Stimulated activated CD4-positive, alpha-beta T cell treated with anti-CD3 and anti-CD28 coated beads, Interleukin-4, amount 100 ng/mL, for 4 hours (primary cell): ENCODE measurements at regions not wholly inside any gene's neighbourhood (a gene's known extent, or its start where the extent isn't known, plus 50 kb on each side); places are given as distances from the start of the nearest gene placed in this dataset.
A peak's percentile ranks its signal among the peaks of the same experiment; 100 is the strongest.

Experiments
- DNase-seq, 2 experiments: peaks; one replicate each; pipeline ENCODE4 v3.0.0-alpha.2; 2020

GRCh38 chr2:172153156-172153555 is 50.5 kb upstream of the DLX2 start:
- DNase-seq, result no peak

- DNase-seq, result no peak
These were observed 51.1 kb upstream of the DLX2 start for GRCh38 chr2:172153757-172154156.

- DNase-seq, result no peak
These were observed 53.1 kb upstream of the DLX2 start for GRCh38 chr2:172155752-172156151.

- no peak for DNase-seq
These were observed 58.1 kb upstream of the DLX2 start for GRCh38 chr2:172160839-172161238.

DNA sequence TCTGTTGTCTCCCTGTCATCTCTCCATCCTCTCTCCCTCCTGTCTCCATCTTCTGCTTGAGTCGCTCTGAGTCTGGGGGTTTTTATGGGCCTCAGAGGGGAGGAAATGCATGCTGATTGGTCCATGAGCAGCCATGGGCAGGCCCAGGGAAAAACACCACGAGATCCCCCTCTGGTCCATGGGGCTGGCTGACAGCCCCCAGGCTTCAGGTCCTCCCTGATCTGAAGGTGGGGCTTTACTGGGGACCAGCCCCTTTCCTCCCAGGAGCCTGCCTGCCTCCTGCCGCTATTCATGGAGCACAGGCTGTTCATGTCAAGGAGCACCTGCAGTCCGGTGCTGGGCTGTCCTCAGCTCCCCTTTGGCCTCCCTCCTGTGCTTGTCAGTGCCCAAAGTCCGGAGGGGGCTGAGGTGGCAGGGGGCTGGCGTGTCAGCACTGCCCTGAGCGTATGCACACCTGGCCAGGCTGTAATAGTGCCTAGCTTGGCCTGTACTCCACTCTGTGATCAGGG is 59.6 kb upstream of the DLX2 start:
- DNase-seq, result no peak

- DNase-seq, result no peak
These were observed 60.1 kb upstream of the DLX2 start for GRCh38 chr2:172162739-172163336.

- no peak for DNase-seq
These were observed 66.2 kb upstream of the DLX2 start for GRCh38 chr2:172168917-172169346.

- no peak for DNase-seq
These were observed 66.9 kb upstream of the DLX2 start for GRCh38 chr2:172169611-172170010.

GRCh38 chr2:172172513-172173173 is 69.9 kb upstream of the DLX2 start:
- DNase-seq, result peak; percentile 46 to 67

DNA sequence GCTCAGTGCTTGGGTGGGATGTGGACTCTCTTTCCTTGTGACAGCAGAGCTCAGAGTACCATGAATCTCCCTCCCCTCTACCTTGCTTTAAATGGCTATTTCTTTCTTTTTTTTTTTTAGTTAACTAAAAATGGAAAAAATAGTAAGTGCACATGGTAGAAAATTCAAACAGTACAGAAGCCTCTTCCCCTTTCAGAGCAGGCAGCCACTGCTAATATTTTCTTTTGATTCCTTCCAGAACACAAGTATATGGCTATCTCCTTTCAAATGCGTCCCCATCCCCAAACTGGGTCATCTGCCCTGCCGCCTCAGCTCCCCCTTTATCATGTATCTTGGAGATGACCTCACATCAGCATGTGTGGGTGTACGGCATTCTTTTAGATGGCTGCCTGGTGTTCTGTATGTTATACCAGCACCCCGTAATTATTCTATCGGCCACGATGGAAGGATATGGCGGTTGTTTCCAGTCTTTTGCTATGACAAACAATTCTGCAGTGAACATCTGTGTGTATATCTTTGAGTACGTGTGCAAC is 70.5 kb upstream of the DLX2 start:
- DNase-seq, result no peak

GRCh38 chr2:172177581-172177980 is 74.9 kb upstream of the DLX2 start:
- DNase-seq, result no peak

- no peak for DNase-seq
These were observed 75.3 kb upstream of the DLX2 start for GRCh38 chr2:172177996-172178395.

- DNase-seq, result no peak
These were observed 76.5 kb upstream of the DLX2 start for GRCh38 chr2:172179045-172179701.

DNA sequence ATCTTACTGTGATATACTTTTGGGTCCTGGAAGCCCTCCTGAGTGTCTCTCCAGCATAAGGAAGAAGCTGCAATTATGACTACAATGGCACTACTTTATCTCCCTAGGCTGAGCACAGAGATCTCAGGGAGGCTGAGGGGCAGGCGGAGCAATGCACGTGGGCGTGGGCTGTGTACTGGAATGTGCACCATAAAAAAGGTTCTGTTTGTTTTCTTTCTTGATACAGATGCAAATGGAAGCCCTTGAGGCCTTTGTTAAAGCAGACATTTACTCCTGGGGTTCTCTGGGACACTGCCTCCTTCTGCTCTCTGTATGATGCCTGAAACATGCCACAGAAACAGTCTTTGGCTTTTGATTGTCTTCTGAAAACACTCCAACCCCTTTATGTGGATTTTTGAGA is 79.1 kb upstream of the DLX2 start:
- no peak for DNase-seq

DNA sequence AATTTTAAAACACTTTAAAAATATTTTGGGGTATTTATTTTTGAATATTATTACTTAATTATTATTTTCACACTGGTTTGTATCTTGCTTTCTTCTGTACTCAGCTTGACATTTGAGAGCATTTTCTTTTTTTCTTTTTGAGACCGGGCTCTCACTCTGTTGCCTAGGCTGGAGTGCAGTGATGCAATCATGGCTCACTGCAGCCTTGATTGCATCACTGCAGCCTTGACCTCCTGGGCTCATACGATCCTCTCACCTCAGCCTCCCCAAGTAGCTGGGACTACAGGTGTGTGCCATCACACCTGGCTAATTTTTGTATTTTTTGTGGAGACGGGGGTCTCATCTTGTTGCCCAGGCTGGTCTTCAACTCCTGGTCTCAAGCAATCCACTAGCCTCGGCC is 79.9 kb upstream of the DLX2 start:
- DNase-seq, result no peak

GRCh38 chr2:172193331-172194089 is 90.8 kb upstream of the DLX2 start:
- no peak for DNase-seq

DNA sequence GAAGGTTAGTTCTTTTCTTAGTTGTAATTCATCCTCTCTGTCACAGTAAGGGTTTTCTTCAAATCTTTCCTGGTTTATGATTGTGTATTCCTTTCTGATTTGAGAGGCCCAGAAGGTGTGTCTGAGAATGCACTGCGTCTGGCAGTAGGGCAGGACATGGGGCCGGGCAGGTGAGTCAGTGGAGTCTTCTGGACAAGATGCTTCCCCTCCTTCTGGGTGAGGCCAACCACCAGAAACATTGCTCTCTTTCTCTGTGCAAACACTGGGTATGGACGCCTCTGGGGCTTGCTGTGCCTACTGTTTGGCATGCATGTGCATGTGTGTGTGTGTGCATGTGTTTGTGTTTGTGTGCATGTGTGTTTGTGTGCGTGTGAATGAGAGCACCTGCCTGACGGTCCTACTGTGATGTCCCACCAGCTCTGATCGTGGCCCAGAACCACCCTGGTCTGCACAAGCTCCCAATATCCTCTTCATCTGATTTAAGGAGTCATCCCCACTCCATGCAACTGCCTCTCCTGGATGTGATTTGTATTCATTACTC is 93.2 kb upstream of the DLX2 start:
- DNase-seq, result no peak

GRCh38 chr2:172196768-172197431 is 94.2 kb upstream of the DLX2 start:
- peak; percentile 6 to 17 for DNase-seq

DNA sequence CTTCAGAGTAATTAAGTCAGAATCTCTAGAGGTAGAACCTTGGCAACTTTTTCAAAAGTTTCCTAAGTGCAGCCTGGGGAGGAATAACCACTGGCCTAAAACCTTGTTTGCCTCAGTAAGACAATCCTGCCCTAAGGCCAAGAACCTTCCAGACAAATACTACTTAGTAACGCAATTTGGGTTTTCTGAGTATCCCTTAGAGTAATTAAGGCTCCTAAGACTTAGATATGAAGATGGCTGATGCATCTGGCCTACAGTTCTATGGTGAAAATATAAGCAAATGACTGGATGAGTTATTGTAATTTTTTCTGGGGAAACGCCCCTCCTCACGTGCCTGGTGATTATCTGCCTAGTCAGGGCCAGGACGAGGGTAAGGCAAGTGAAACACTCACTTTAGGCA is 95.7 kb upstream of the DLX2 start:
- DNase-seq, result no peak

- no peak for DNase-seq
These were observed 96.2 kb upstream of the DLX2 start for GRCh38 chr2:172198908-172199307.

DNA sequence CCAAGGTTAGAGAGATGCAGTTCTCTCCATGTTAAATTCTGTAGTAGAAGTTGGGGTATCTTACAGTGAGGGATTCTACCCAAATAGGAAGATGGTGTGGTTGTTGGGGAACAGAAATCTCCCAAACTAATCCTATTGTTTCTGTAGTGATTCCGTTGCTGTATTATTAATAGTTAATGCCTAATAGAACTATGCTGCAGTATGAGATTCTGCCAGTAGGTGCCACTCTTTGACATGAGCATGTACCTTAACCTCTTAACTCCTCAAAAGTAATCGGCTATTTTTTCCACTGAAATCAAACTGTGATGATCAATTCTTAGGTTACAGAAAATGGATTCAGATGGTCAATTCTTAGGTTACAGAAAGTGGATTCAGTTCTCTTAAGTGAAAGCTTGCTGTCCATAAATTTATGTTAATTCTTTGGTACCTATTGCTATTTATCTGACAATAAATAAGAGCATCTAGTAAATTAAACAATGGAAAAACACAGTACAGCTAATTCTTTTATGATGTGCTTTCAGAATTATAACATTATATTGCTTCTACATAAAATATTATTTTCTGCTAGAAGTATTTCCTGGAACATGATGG is 97.9 kb upstream of the DLX2 start:
- no peak for DNase-seq

DNA sequence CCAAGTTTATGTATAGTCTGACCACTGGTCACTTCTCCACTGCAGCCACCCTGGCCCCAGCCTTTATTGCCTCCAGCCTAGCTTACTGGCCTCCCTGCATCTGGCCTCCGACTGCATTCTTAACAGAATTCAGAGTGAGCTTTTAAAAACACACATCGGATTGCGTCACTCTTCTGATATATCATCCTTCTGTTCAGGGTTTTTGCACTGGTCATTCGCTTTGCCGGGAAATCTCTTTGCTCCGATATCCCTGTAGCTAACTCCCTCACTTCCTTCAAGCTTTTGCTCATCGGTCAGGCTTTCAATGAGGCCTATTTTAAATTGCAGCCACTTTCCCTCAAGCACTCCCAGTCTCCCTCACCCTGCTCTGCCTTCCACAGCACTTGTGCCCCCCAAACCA is 101.6 kb upstream of the DLX2 start:
- no peak for DNase-seq
